ENCODE measurements at regions not wholly inside any gene's neighbourhood (a gene's known extent, or its start where the extent isn't known, plus 50 kb on each side); places are given as distances from the start of the nearest gene placed in this dataset.

- no peak for TF ChIP-seq POLR2A (IDR thresholded peaks at IDR 0.05; ENCODE audit: low read length)
- no peak for TF ChIP-seq GATA1 (IDR thresholded peaks at IDR 0.05; ENCODE audit: low read depth, low read length)
These were observed 2125.7 kb upstream of the PCDH20 start for GRCh38 chr13:63541336-63541735.
